ENCODE measurements at regions not wholly inside any gene's neighbourhood (a gene's known extent, or its start where the extent isn't known, plus 50 kb on each side); places are given as distances from the start of the nearest gene placed in this dataset.

- DNase-seq: no peak
- Histone ChIP-seq H3K4me1 (no peaks in the 10 kb centered on the region), H3K27ac (no peak overlapping the region), H3K4me3 (no peak overlapping the region), H3K9me3 (no peaks in the 10 kb centered on the region), H3K27me3 (no peaks in the 10 kb centered on the region), H3K36me3 (no peaks in the 10 kb centered on the region)
- TF ChIP-seq, protein P1, sequence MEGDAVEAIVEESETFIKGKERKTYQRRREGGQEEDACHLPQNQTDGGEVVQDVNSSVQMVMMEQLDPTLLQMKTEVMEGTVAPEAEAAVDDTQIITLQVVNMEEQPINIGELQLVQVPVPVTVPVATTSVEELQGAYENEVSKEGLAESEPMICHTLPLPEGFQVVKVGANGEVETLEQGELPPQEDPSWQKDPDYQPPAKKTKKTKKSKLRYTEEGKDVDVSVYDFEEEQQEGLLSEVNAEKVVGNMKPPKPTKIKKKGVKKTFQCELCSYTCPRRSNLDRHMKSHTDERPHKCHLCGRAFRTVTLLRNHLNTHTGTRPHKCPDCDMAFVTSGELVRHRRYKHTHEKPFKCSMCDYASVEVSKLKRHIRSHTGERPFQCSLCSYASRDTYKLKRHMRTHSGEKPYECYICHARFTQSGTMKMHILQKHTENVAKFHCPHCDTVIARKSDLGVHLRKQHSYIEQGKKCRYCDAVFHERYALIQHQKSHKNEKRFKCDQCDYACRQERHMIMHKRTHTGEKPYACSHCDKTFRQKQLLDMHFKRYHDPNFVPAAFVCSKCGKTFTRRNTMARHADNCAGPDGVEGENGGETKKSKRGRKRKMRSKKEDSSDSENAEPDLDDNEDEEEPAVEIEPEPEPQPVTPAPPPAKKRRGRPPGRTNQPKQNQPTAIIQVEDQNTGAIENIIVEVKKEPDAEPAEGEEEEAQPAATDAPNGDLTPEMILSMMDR (IDR thresholded peaks at IDR 0.05): no peak
- TF ChIP-seq POLR2AphosphoS5 (IDR thresholded peaks at IDR 0.05) (no peak), POLR2A (IDR thresholded peaks at IDR 0.05) (no peak), EP300 (IDR thresholded peaks at IDR 0.05) (no peak)
- intact Hi-C loops (cut with DNase I): no loop called here
- WGBS, 2 donors: 18 to 71% methylated on average over 9 of the region's 9 CpGs
Measured at GRCh38 chr4:123546573-123547060, 150.0 kb downstream of the SPRY1 start.

- H3K36me3 ChIP-seq: no peaks in the 10 kb centered on the region
- H3K27ac ChIP-seq: no peak overlapping the region
- 25 to 74% methylated on average over 26 of the region's 26 CpGs for WGBS, 2 donors
- H3K27me3 ChIP-seq: no peaks in the 10 kb centered on the region
- H3K4me3 ChIP-seq: no peak overlapping the region
- intact Hi-C loops (cut with DNase I): no loop called here
- no peak for DNase-seq
- TF ChIP-seq POLR2A (IDR thresholded peaks at IDR 0.05) (no peak), POLR2AphosphoS5 (IDR thresholded peaks at IDR 0.05) (no peak), EP300 (IDR thresholded peaks at IDR 0.05) (no peak)
- TF ChIP-seq, protein P1 (IDR thresholded peaks at IDR 0.05): no peak
- H3K9me3 ChIP-seq: no peaks in the 10 kb centered on the region
- no peaks in the 10 kb centered on the region for H3K4me1 ChIP-seq
Measured at GRCh38 chr4:123547216-123548165, 150.9 kb downstream of the SPRY1 start.

DNA sequence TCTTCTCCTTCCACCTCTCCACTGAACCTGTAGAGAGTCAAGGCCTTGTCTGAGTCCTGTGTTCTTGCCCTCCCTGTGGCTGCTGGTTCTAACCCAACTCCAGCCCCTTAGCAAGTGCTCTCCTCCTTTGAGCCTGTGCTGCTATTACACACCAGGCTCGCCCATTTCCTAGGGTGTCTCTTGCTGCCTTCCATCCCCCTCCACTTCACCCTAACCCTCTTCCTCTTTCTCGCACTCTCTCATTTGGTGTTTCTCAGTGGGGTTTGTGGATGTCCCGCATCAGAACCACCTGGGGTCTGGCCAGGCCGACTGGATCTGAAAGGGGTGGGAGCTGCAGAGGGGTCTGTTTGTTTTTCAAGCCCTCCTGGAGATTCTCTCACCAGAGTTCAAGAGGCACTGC lies 156.7 kb downstream of the SPRY1 start:
- intact Hi-C loops (cut with DNase I): no loop called here
- Histone ChIP-seq H3K27me3 (no peaks in the 10 kb centered on the region), H3K36me3 (no peaks in the 10 kb centered on the region), H3K4me3 (no peak overlapping the region), H3K27ac (no peak overlapping the region), H3K9me3 (no peaks in the 10 kb centered on the region), H3K4me1 (peaks cover 0 to 28% (median 17%) of the 10 kb centered on the region in 4 donors)
- WGBS, 2 donors: 67 to 81% methylated on average over 4 of the region's 4 CpGs
- no peak for DNase-seq
- TF ChIP-seq POLR2AphosphoS5 (IDR thresholded peaks at IDR 0.05) (no peak), POLR2A (IDR thresholded peaks at IDR 0.05) (no peak), EP300 (IDR thresholded peaks at IDR 0.05) (no peak)
- TF ChIP-seq, protein P1 (IDR thresholded peaks at IDR 0.05): no peak

DNA sequence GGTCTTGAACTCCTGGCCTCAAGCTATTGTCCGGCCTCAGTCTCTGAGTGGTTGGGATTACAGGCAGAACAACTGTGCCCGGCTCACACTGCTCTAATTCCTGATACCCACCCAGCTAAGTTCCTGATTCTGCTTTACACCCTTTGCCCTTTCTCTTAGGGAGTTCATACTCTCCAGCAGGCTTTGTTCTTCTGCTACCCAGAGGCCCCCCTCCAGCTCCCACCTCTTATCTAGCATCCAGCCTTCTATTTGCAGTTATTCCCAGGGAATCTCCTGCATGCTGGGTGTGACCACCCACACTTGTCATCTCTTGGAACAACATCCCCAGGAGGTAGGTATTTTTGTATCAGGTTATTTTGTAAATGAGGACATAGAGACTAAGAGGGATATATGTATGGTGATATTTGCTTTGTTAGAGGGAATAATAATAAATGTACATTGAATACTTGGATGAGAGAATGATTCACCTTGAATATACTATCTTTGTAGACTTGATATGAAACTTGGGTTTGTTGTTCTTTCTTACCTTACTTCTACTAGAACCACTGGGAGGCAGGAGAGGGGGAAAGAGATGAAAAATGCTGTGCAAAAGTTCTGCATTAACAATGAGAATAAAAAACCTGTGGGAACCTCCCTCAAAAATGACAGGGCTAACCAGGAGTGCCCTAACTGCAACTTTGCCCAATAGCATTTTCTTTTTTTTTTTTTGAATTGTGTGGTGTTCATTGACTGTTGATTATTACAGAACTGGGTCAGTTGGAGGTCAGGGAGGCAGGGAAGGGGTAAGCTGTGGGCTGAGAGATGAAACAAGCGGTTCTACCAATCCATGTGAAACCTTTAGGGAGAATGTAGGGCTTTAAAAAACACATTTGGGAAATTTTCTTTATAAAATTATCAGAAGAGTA lies 157.4 kb downstream of the SPRY1 start:
- peaks cover 0 to 28% (median 17%) of the 10 kb centered on the region in 4 donors for H3K4me1 ChIP-seq
- no peaks in the 10 kb centered on the region for H3K9me3 ChIP-seq
- intact Hi-C loops (cut with DNase I): no loop called here
- TF ChIP-seq EP300 (IDR thresholded peaks at IDR 0.05): no peak
- TF ChIP-seq POLR2AphosphoS5 (IDR thresholded peaks at IDR 0.05): no peak
- TF ChIP-seq, protein P1 (IDR thresholded peaks at IDR 0.05): no peak
- TF ChIP-seq POLR2A (IDR thresholded peaks at IDR 0.05): no peak
- peak overlapping the region in 1 of 4 donors; percentile 72 for H3K27ac ChIP-seq
- 60 to 81% methylated on average over 3 of the region's 3 CpGs for WGBS, 2 donors
- no peak overlapping the region for H3K4me3 ChIP-seq
- no peaks in the 10 kb centered on the region for H3K27me3 ChIP-seq
- H3K36me3 ChIP-seq: no peaks in the 10 kb centered on the region
- no peak for DNase-seq

Measured in sigmoid colon (tissue), 6 donors.